HepG2 (cell line): ENCODE measurements at regions not wholly inside any gene's neighbourhood (a gene's known extent, or its start where the extent isn't known, plus 50 kb on each side); places are given as distances from the start of the nearest gene placed in this dataset.
A peak's percentile ranks its signal among the peaks of the same experiment; 100 is the strongest.

Experiments
- ATAC-seq: fragments of 200-7000 bp; cut with Tn5 transposase; 3 replicates; pipeline ENCODE4 v1.9.1; 2020; ENCODE audit warnings: mild to moderate bottlenecking, moderate library complexity
- BruUV-seq: library from RNA; stranded (reverse); fragments of 400-500 nt; replicated peaks from 2 replicates; lab custom pipeline; 2021; lab: Mats Ljungman, UMichigan
- CTCF ChIA-PET: fragments of 300-600 bp; formaldehyde crosslinking; extraction: SDS; loops from one replicate; lab custom pipeline; 2021; ENCODE audit warnings: low total read pairs, inconsistent platforms, low intra/inter-chr PET ratio; lab: Yijun Ruan, JAX
- POLR2A ChIA-PET: fragments of 350-600 bp; sonication (Branson Sonifier 250); formaldehyde crosslinking; loops from one replicate; lab custom pipeline; 2020; ENCODE audit warnings: antibody characterized with exemption, inconsistent platforms; lab: Yijun Ruan, JAX
- DNase-seq: peaks from one replicate; pipeline ENCODE4 v3.0.0-alpha.2; 2015; ENCODE audit warnings: low spot score
- FAIRE-seq: peaks from 3 replicates; lab custom pipeline; 2011; peaks lifted over from hg19 to GRCh38; lab: Jason Lieb, UNC
- H2AFZ ChIP-seq: one replicate; pipeline ENCODE4 v1.6.1; 2011; ENCODE audit warnings: low read length, inconsistent platforms
- H3K27ac ChIP-seq: fragments of 300-600 bp; 3 replicates; pipeline ENCODE4 v1.8.0; 2011; ENCODE audit warnings: mixed run types, mild to moderate bottlenecking, mixed read lengths, low read length, inconsistent platforms; ENCODE audit not compliant: insufficient read depth; ENCODE audit errors: extremely low read length
- H3K27me3 ChIP-seq, 2 experiments: fragments of 200-600 bp in 1 of 2; 2 replicates in 1 of 2; 3 replicates in 1 of 2; pipeline versions ENCODE4 v1.6.0 to v1.8.0; 2011; ENCODE audit warnings: low read length in 2 of 2, mild to moderate bottlenecking in 2 of 2, moderate library complexity in 2 of 2, inconsistent platforms in 1 of 2; ENCODE audit not compliant: insufficient read depth in 2 of 2, control insufficient read depth in 1 of 2
- H3K36me3 ChIP-seq, 2 experiments: fragments of 200-600 bp in 1 of 2; replicated peaks in 1 of 2; 2 replicates in 1 of 2; 3 replicates in 1 of 2; pipeline versions ENCODE4 v1.5.1 to v1.8.0; 2011; ENCODE audit warnings: low read length in 2 of 2, inconsistent platforms in 1 of 2; ENCODE audit not compliant: insufficient read depth in 2 of 2, control insufficient read depth in 1 of 2
- H3K4me1 ChIP-seq: 2 replicates; pipeline ENCODE4 v1.5.1; 2012; ENCODE audit warnings: low read length, inconsistent platforms; ENCODE audit not compliant: insufficient read depth
- H3K4me2 ChIP-seq: 2 replicates; pipeline ENCODE4 v1.6.0; 2011; ENCODE audit warnings: low read depth, low read length, inconsistent platforms
- H3K4me3 ChIP-seq, 3 experiments: fragments of 200-600 bp in 1 of 3; sonication (generic), shearing (Covaris generic) in 1 of 3; replicated peaks in 1 of 3; 2 replicates each; pipeline ENCODE4 v1.5.1; 2011 to 2016; ENCODE audit warnings: low read length in 3 of 3, inconsistent platforms in 2 of 3, low read depth in 2 of 3, mild to moderate bottlenecking in 2 of 3, control low read depth in 1 of 3, mixed read lengths in 1 of 3; ENCODE audit not compliant: insufficient read depth in 1 of 3
- H3K79me2 ChIP-seq: one replicate; pipeline ENCODE4 v1.6.1; 2011; ENCODE audit warnings: low read length, inconsistent platforms; ENCODE audit not compliant: insufficient read depth
- H3K9ac ChIP-seq: 2 replicates; pipeline ENCODE4 v1.6.0; 2011; ENCODE audit warnings: mild to moderate bottlenecking, low read depth, low read length, inconsistent platforms; ENCODE audit not compliant: insufficient read depth
- H3K9me3 ChIP-seq: 2 replicates; pipeline ENCODE4 v1.5.1; 2012; ENCODE audit warnings: mild to moderate bottlenecking, low read length
- H4K20me1 ChIP-seq: 2 replicates; pipeline ENCODE4 v1.6.0; 2011; ENCODE audit warnings: inconsistent platforms, mild to moderate bottlenecking, low read length, moderate library complexity; ENCODE audit not compliant: insufficient read depth
- ATF7 ChIP-seq, 2 experiments: fragments of 450-650 bp in 1 of 2; sonication (generic) in 1 of 2; formaldehyde crosslinking in 1 of 2; IDR thresholded peaks; 2 replicates each; pipeline versions ENCODE4 v1.4.0 to v1.6.1; 2016 to 2020; ENCODE audit warnings: antibody characterized with exemption in 1 of 2, mild to moderate bottlenecking in 1 of 2, missing genetic modification reagents in 1 of 2
- CREB1 ChIP-seq, 2 experiments: fragments of 450-650 bp in 1 of 2; IDR thresholded peaks; 2 replicates each; pipeline ENCODE4 v1.6.1; 2016 to 2017; ENCODE audit warnings: control low read depth in 1 of 2, mild to moderate bottlenecking in 1 of 2, missing compliant biosample characterization in 1 of 2, missing genetic modification characterization in 1 of 2
- KDM3A ChIP-seq: IDR thresholded peaks from 2 replicates; pipeline ENCODE4 v1.6.1; 2018; ENCODE audit warnings: low read depth, missing compliant biosample characterization
- RFX1 ChIP-seq: fragments of 450-650 bp; IDR thresholded peaks from 2 replicates; pipeline ENCODE4 v1.6.1; 2017
- ZBTB20 ChIP-seq: sonication (generic); formaldehyde crosslinking; IDR thresholded peaks from 2 replicates; pipeline ENCODE4 v1.8.1; 2023; ENCODE audit warnings: missing genetic modification reagents, low read depth, mild to moderate bottlenecking, borderline replicate concordance
- ZNF281 ChIP-seq: sonication (generic); formaldehyde crosslinking; IDR thresholded peaks from 2 replicates; pipeline ENCODE4 v1.4.0; 2020; ENCODE audit warnings: missing genetic modification reagents, borderline replicate concordance
- ZNF678 ChIP-seq: sonication (generic); formaldehyde crosslinking; IDR thresholded peaks from 2 replicates; pipeline ENCODE4 v1.4.0; 2020; ENCODE audit warnings: mild to moderate bottlenecking, missing genetic modification reagents
- WGBS: methylation state at CpG from one replicate; pipeline ENCODE4 v1.1.6; 2017; ENCODE audit warnings: low lambda C conversion rate; 5-methylcytosine and 5-hydroxymethylcytosine counted together
- in situ Hi-C: cut with HindIII; loops from 2 replicates; pipeline ENCODE4 v1.10.0; 2017; ENCODE audit warnings: low pct_unique_long_range_greater_than_20kb; ENCODE audit not compliant: extremely low pct_ligation_motif_present
- intact Hi-C: fragments of 100-400 bp; cut with micrococcal nuclease; formaldehyde crosslinking; loops from one replicate; pipeline ENCODE4 v1.10.0; 2022; ENCODE audit not compliant: unreplicated experiment
- TF ChIP-seq, protein P1 (sequence below): sonication (generic); formaldehyde crosslinking; IDR thresholded peaks from 2 replicates; pipeline ENCODE4 v1.8.1; 2023; ENCODE audit warnings: mild to moderate bottlenecking, missing genetic modification reagents
- TF ChIP-seq, protein P2 (sequence below): sonication (generic); formaldehyde crosslinking; IDR thresholded peaks from 2 replicates; pipeline ENCODE4 v1.4.0; 2020; ENCODE audit warnings: missing genetic modification reagents

DNA sequence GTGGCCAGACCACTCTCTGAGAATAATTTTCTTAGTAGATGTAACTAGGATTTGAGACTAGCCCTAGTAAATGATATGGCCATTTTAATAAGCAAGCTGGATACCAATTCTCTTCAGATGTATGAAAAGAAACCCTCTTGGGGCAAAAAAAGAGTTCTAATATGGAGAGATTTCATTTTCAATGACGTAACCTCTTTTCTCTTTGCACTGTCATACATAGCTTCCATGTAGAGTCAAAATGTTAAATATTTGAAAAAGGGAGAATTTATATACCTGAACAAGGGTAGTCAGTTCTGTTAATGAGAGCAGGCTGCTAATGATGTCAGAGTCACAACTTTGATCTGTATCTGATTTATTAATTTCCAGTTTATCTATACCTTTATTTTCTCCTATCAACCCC lies 120.0 kb downstream of the KBTBD8 start:
- BruUV-seq: no TSS peak
- no peaks in the 10 kb centered on the region for H3K79me2 ChIP-seq
- H3K9ac ChIP-seq: no peak overlapping the region
- H3K27ac ChIP-seq: no peak overlapping the region
- peak; percentile 91 for TF ChIP-seq ATF7 (IDR thresholded peaks at IDR 0.05)
- no peak for TF ChIP-seq ATF7 (CRISPR knock-in tag; IDR thresholded peaks at IDR 0.05)
- no peak for TF ChIP-seq ZNF678 (CRISPR knock-in tag)
- TF ChIP-seq CREB1 (IDR thresholded peaks at IDR 0.05): peak; percentile 49; the same call in 1 of the 2 replicates
- no peak for TF ChIP-seq CREB1 (CRISPR knock-in tag; IDR thresholded peaks at IDR 0.05)
- no peak for TF ChIP-seq KDM3A (CRISPR knock-in tag)
- TF ChIP-seq, protein P1, sequence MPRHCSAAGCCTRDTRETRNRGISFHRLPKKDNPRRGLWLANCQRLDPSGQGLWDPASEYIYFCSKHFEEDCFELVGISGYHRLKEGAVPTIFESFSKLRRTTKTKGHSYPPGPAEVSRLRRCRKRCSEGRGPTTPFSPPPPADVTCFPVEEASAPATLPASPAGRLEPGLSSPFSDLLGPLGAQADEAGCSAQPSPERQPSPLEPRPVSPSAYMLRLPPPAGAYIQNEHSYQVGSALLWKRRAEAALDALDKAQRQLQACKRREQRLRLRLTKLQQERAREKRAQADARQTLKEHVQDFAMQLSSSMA (CRISPR knock-in tag): no peak
- TF ChIP-seq, all 625 proteins: peak for 2
- Histone ChIP-seq H3K4me2 (no peak overlapping the region), H3K4me3 (no peak overlapping the region), H3K27me3 (no peaks in the 10 kb centered on the region; a peak in 1 of 5 replicates), H2AFZ (no peak overlapping the region), H3K9me3 (no peaks in the 10 kb centered on the region), H4K20me1 (no peaks in the 10 kb centered on the region), H3K4me1 (no peaks in the 10 kb centered on the region), H3K36me3 (no peaks in the 10 kb centered on the region)
- no peak for ATAC-seq
- DNase-seq: no peak
- in situ Hi-C loops: loop anchor here (25.0 kb wide), 3 partner anchors 669 to 1769 kb away; no protein-coding TSS in a partner anchor
- no peak for FAIRE-seq
- ChIA-PET CTCF (no interaction called here), POLR2A (no interaction called here)
- WGBS: 7% methylated on average over 1 of the region's 1 CpG
- intact Hi-C loops: no loop called here

- intact Hi-C loops: no loop called here
- WGBS: 1% methylated on average over 3 of the region's 3 CpGs
Observed at GRCh38 chr3:67118635-67119034, 120.5 kb downstream of the KBTBD8 start.

More at GRCh38 chr3:67118635-67119034, 120.5 kb downstream of the KBTBD8 start:
- ATAC-seq (no peak), FAIRE-seq (no peak)
- CTCF ChIA-PET: no interaction called here
- Histone ChIP-seq H3K36me3 (no peaks in the 10 kb centered on the region), H3K79me2 (no peaks in the 10 kb centered on the region), H3K9ac (no peak overlapping the region), H3K27ac (no peak overlapping the region), H3K4me1 (no peaks in the 10 kb centered on the region), H3K4me2 (no peak overlapping the region)
- POLR2A ChIA-PET: no interaction called here
- BruUV-seq: no TSS peak
- TF ChIP-seq RFX1: peak; percentile 24; the same call in 1 of the 2 replicates
- no peak for TF ChIP-seq ZBTB20 (CRISPR knock-in tag)
- no peak for TF ChIP-seq ZNF281 (CRISPR knock-in tag)
- TF ChIP-seq, protein P2, sequence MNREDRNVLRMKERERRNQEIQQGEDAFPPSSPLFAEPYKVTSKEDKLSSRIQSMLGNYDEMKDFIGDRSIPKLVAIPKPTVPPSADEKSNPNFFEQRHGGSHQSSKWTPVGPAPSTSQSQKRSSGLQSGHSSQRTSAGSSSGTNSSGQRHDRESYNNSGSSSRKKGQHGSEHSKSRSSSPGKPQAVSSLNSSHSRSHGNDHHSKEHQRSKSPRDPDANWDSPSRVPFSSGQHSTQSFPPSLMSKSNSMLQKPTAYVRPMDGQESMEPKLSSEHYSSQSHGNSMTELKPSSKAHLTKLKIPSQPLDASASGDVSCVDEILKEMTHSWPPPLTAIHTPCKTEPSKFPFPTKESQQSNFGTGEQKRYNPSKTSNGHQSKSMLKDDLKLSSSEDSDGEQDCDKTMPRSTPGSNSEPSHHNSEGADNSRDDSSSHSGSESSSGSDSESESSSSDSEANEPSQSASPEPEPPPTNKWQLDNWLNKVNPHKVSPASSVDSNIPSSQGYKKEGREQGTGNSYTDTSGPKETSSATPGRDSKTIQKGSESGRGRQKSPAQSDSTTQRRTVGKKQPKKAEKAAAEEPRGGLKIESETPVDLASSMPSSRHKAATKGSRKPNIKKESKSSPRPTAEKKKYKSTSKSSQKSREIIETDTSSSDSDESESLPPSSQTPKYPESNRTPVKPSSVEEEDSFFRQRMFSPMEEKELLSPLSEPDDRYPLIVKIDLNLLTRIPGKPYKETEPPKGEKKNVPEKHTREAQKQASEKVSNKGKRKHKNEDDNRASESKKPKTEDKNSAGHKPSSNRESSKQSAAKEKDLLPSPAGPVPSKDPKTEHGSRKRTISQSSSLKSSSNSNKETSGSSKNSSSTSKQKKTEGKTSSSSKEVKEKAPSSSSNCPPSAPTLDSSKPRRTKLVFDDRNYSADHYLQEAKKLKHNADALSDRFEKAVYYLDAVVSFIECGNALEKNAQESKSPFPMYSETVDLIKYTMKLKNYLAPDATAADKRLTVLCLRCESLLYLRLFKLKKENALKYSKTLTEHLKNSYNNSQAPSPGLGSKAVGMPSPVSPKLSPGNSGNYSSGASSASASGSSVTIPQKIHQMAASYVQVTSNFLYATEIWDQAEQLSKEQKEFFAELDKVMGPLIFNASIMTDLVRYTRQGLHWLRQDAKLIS (CRISPR knock-in tag): no peak
- TF ChIP-seq, all 625 proteins: peak for 1
- H3K9me3 ChIP-seq: no peaks in the 10 kb centered on the region
- no peaks in the 10 kb centered on the region; a peak in 1 of 5 replicates for H3K27me3 ChIP-seq
- in situ Hi-C loops: loop anchor here (25.0 kb wide), 3 partner anchors 669 to 1769 kb away; no protein-coding TSS in a partner anchor
- no peaks in the 10 kb centered on the region for H4K20me1 ChIP-seq
- H3K4me3 ChIP-seq: no peak overlapping the region
- DNase-seq: no peak
- H2AFZ ChIP-seq: no peak overlapping the region
